Gastrocnemius medialis (tissue), 4 donors: ENCODE measurements at regions not wholly inside any gene's neighbourhood (a gene's known extent, or its start where the extent isn't known, plus 50 kb on each side); places are given as distances from the start of the nearest gene placed in this dataset.

Experiments used
- ATAC-seq, 2 donors: fragments of 150-250 bp; one replicate each; pipeline ENCODE4 v1.9.1; 2016
- DNase-seq, 2 donors: peaks; one replicate each; pipeline ENCODE4 v3.0.0-alpha.2; 2019
- H3K27ac ChIP-seq, 4 donors: fragments of 200-600 bp; sonication (generic); 1 replicate in 1 of 4; 2 replicates in 3 of 4; pipeline ENCODE4 v1.5.1; 2016 to 2018; ENCODE audit warnings: mild to moderate bottlenecking in 2 of 4, moderate library complexity in 1 of 4
- H3K27me3 ChIP-seq, 3 donors: fragments of 200-600 bp; sonication (generic) in 2 of 3; 1 replicate in 1 of 3; 2 replicates in 2 of 3; pipeline versions ENCODE4 v1.5.1 to v1.6.0; 2016 to 2019; ENCODE audit warnings: mild to moderate bottlenecking in 1 of 3, moderate library complexity in 1 of 3
- H3K36me3 ChIP-seq, 2 donors: fragments of 200-600 bp; sonication (generic) in 1 of 2; one replicate each; pipeline ENCODE4 v1.5.1; 2017 to 2018
- H3K4me1 ChIP-seq, 2 donors: fragments of 200-600 bp; sonication (generic) in 1 of 2; one replicate each; pipeline ENCODE4 v1.5.1; 2016 to 2017; ENCODE audit warnings: mild to moderate bottlenecking in 2 of 2
- H3K4me3 ChIP-seq, 4 donors: fragments of 200-600 bp; sonication (generic) in 3 of 4; 1 replicate in 1 of 4; 2 replicates in 3 of 4; pipeline ENCODE4 v1.5.1; 2016 to 2019; ENCODE audit warnings: mild to moderate bottlenecking in 2 of 4
- H3K9me3 ChIP-seq, 3 donors: fragments of 200-600 bp; sonication (generic) in 2 of 3; 1 replicate in 1 of 3; 2 replicates in 2 of 3; pipeline ENCODE4 v1.5.1; 2016 to 2019
- CTCF ChIP-seq, 5 experiments: fragments of 450-650 bp in 3 of 5; fragments of 200-600 bp in 2 of 5; sonication (generic) in 2 of 5; IDR thresholded peaks in 4 of 5; conservative IDR thresholded peaks in 1 of 5; 1 replicate in 4 of 5; 2 replicates in 1 of 5; pipeline ENCODE4 v1.5.1; 2016 to 2019; ENCODE audit warnings: antibody characterized with exemption in 5 of 5, mild to moderate bottlenecking in 3 of 5, moderate library complexity in 3 of 5
- POLR2A ChIP-seq, 2 donors: fragments of 450-650 bp; IDR thresholded peaks; one replicate each; pipeline ENCODE4 v1.6.1; 2017; ENCODE audit warnings: antibody characterized with exemption in 2 of 2, mild to moderate bottlenecking in 2 of 2, moderate library complexity in 2 of 2
- in situ Hi-C, 4 donors: fragments of 200-750 bp; cut with MboI; loops; one replicate each; pipeline versions ENCODE4 v1.15.0 to v1.8.0; 2017; ENCODE audit warnings: low sequenced_read_pairs in 4 of 4
- intact Hi-C: fragments of 100-400 bp; cut with DNase I; formaldehyde crosslinking; loops from one replicate; pipeline ENCODE4 v1.15.1; 2023; ENCODE audit warnings: low total_unique reads

- in situ Hi-C loops, result no loop called here
- H3K27ac ChIP-seq, result no peak overlapping the region
- intact Hi-C loops, result no loop called here
Measured at GRCh38 chr10:106310596-106310995, 853.9 kb downstream of the SORCS1 start.

GRCh38 chr10:106309376-106309775 is 855.1 kb downstream of the SORCS1 start:
- Histone ChIP-seq H3K4me3 (no peak overlapping the region), H3K36me3 (no peaks in the 10 kb centered on the region), H3K27me3 (no peaks in the 10 kb centered on the region), H3K4me1 (no peaks in the 10 kb centered on the region), H3K27ac (no peak overlapping the region), H3K9me3 (no peaks in the 10 kb centered on the region)
- TF ChIP-seq POLR2A (IDR thresholded peaks at IDR 0.05) (no peak), CTCF (IDR thresholded peaks at IDR 0.05 in 4 of 5, conservative IDR thresholded peaks at IDR 0.05 in 1 of 5) (no peak)
- ATAC-seq (no peak), DNase-seq (no peak)
- in situ Hi-C loops, result no loop called here
- intact Hi-C loops, result no loop called here

More at GRCh38 chr10:106310596-106310995, 853.9 kb downstream of the SORCS1 start:
- no peak for TF ChIP-seq CTCF (IDR thresholded peaks at IDR 0.05 in 4 of 5, conservative IDR thresholded peaks at IDR 0.05 in 1 of 5)
- no peak overlapping the region for H3K4me3 ChIP-seq
- no peaks in the 10 kb centered on the region for H3K27me3 ChIP-seq
- H3K36me3 ChIP-seq, result no peaks in the 10 kb centered on the region
- ATAC-seq, result no peak
- H3K4me1 ChIP-seq, result no peaks in the 10 kb centered on the region
- no peak for DNase-seq
- no peaks in the 10 kb centered on the region for H3K9me3 ChIP-seq

GRCh38 chr10:106308284-106308683 is 856.2 kb downstream of the SORCS1 start:
- no peaks in the 10 kb centered on the region for H3K27me3 ChIP-seq
- no peaks in the 10 kb centered on the region for H3K36me3 ChIP-seq
- no peak overlapping the region for H3K4me3 ChIP-seq
- ATAC-seq (no peak), DNase-seq (no peak)
- H3K9me3 ChIP-seq, result no peaks in the 10 kb centered on the region
- no peaks in the 10 kb centered on the region for H3K4me1 ChIP-seq
- in situ Hi-C loops (no loop called here), intact Hi-C loops (no loop called here)
- no peak overlapping the region for H3K27ac ChIP-seq
- TF ChIP-seq CTCF (IDR thresholded peaks at IDR 0.05 in 4 of 5, conservative IDR thresholded peaks at IDR 0.05 in 1 of 5), result no peak
- no peak for TF ChIP-seq POLR2A (IDR thresholded peaks at IDR 0.05)

- H3K4me1 ChIP-seq, result no peaks in the 10 kb centered on the region
- DNase-seq (no peak), ATAC-seq (no peak)
- H3K36me3 ChIP-seq, result no peaks in the 10 kb centered on the region
- TF ChIP-seq POLR2A (IDR thresholded peaks at IDR 0.05) (no peak), CTCF (IDR thresholded peaks at IDR 0.05 in 4 of 5, conservative IDR thresholded peaks at IDR 0.05 in 1 of 5) (no peak)
- in situ Hi-C loops (no loop called here), intact Hi-C loops (no loop called here)
- H3K27me3 ChIP-seq, result no peaks in the 10 kb centered on the region
- H3K27ac ChIP-seq, result no peak overlapping the region
- H3K4me3 ChIP-seq, result no peak overlapping the region
- no peaks in the 10 kb centered on the region for H3K9me3 ChIP-seq
Measured at GRCh38 chr10:106304056-106304455, 860.5 kb downstream of the SORCS1 start.

- DNase-seq (no peak), ATAC-seq (no peak)
- TF ChIP-seq POLR2A (IDR thresholded peaks at IDR 0.05) (no peak), CTCF (IDR thresholded peaks at IDR 0.05 in 4 of 5, conservative IDR thresholded peaks at IDR 0.05 in 1 of 5) (no peak)
- no peaks in the 10 kb centered on the region for H3K36me3 ChIP-seq
- H3K4me1 ChIP-seq, result no peaks in the 10 kb centered on the region
- no peak overlapping the region for H3K4me3 ChIP-seq
- H3K9me3 ChIP-seq, result no peaks in the 10 kb centered on the region
- no peaks in the 10 kb centered on the region for H3K27me3 ChIP-seq
- in situ Hi-C loops, result no loop called here
- intact Hi-C loops, result no loop called here
- H3K27ac ChIP-seq, result no peak overlapping the region
Measured at GRCh38 chr10:106302961-106303360, 861.5 kb downstream of the SORCS1 start.
